ENCODE measurements at regions not wholly inside any gene's neighbourhood (a gene's known extent, or its start where the extent isn't known, plus 50 kb on each side); places are given as distances from the start of the nearest gene placed in this dataset.

GRCh38 chr20:22369100-22369499, 215.3 kb downstream of the FOXA2 start:
- TF ChIP-seq, protein P1, sequence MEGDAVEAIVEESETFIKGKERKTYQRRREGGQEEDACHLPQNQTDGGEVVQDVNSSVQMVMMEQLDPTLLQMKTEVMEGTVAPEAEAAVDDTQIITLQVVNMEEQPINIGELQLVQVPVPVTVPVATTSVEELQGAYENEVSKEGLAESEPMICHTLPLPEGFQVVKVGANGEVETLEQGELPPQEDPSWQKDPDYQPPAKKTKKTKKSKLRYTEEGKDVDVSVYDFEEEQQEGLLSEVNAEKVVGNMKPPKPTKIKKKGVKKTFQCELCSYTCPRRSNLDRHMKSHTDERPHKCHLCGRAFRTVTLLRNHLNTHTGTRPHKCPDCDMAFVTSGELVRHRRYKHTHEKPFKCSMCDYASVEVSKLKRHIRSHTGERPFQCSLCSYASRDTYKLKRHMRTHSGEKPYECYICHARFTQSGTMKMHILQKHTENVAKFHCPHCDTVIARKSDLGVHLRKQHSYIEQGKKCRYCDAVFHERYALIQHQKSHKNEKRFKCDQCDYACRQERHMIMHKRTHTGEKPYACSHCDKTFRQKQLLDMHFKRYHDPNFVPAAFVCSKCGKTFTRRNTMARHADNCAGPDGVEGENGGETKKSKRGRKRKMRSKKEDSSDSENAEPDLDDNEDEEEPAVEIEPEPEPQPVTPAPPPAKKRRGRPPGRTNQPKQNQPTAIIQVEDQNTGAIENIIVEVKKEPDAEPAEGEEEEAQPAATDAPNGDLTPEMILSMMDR (IDR thresholded peaks at IDR 0.05), result no peak
- TF ChIP-seq POLR2A (IDR thresholded peaks at IDR 0.05), result no peak
- no peak for TF ChIP-seq EP300 (IDR thresholded peaks at IDR 0.05)
